PC-3 (cell line): ENCODE measurements at regions not wholly inside any gene's neighbourhood (a gene's known extent, or its start where the extent isn't known, plus 50 kb on each side); places are given as distances from the start of the nearest gene placed in this dataset.
"Not testable (repeated sequence)": the region's sequence is repeated elsewhere in the genome, so short reads cannot be mapped to it uniquely, and the experiment has no call there.

Experiments used
- ATAC-seq: fragments of 200-7000 bp; cut with Tn5 transposase; 2 replicates; pipeline ENCODE4 v1.9.1; 2020; ENCODE audit warnings: mild to moderate bottlenecking, moderate library complexity
- BruUV-seq: library from RNA; stranded (reverse); fragments of 400-500 nt; replicated peaks from 2 replicates; lab custom pipeline; 2021; lab: Mats Ljungman, UMichigan
- CTCF ChIA-PET: fragments of 300-600 bp; sonication (Branson Sonifier 250); formaldehyde crosslinking; loops from one replicate; lab custom pipeline; 2022; ENCODE audit warnings: antibody characterized with exemption; lab: Charles Lee
- POLR2A ChIA-PET: fragments of 300-600 bp; sonication (Branson Sonifier 250); formaldehyde crosslinking; loops from one replicate; lab custom pipeline; 2022; ENCODE audit warnings: antibody characterized with exemption; ENCODE audit not compliant: unreplicated experiment; lab: Charles Lee
- DNase-seq: peaks from one replicate; pipeline ENCODE4 v3.0.0-alpha.2; 2015
- H2AFZ ChIP-seq: fragments of 300-600 bp; sonication (generic); 2 replicates; pipeline ENCODE4 v1.6.0; 2016; ENCODE audit warnings: antibody characterized with exemption, low read length
- H3F3A ChIP-seq: fragments of 300-600 bp; sonication (generic); one replicate; pipeline ENCODE4 v1.6.0; 2017; ENCODE audit warnings: antibody characterized with exemption, low read length, control low read depth, mild to moderate bottlenecking; ENCODE audit not compliant: unreplicated experiment
- H3K27ac ChIP-seq: fragments of 300-600 bp; sonication (generic); 2 replicates; pipeline ENCODE4 v1.5.1; 2016; ENCODE audit warnings: mild to moderate bottlenecking, low read length
- H3K27me3 ChIP-seq: fragments of 300-600 bp; sonication (generic); 2 replicates; pipeline ENCODE4 v1.6.1; 2016; ENCODE audit warnings: low read length, mixed read lengths
- H3K36me3 ChIP-seq: fragments of 300-600 bp; sonication (generic); 2 replicates; pipeline ENCODE4 v1.6.1; 2016; ENCODE audit warnings: low read depth, mixed run types, low read length, mixed read lengths
- H3K4me1 ChIP-seq: fragments of 300-600 bp; sonication (generic); 2 replicates; pipeline ENCODE4 v1.5.1; 2016; ENCODE audit warnings: low read length; ENCODE audit not compliant: insufficient read depth
- H3K4me2 ChIP-seq: fragments of 300-600 bp; sonication (generic); 2 replicates; pipeline ENCODE4 v1.6.0; 2016; ENCODE audit warnings: low read length
- H3K4me3 ChIP-seq: fragments of 300-600 bp; sonication (generic); 2 replicates; pipeline ENCODE4 v1.5.1; 2016; ENCODE audit warnings: mild to moderate bottlenecking, low read length, mixed read lengths
- H3K79me2 ChIP-seq: fragments of 300-600 bp; sonication (generic); 2 replicates; pipeline ENCODE4 v1.6.1; 2017; ENCODE audit warnings: low read length, mixed read lengths
- H3K9ac ChIP-seq: fragments of 300-600 bp; sonication (generic); 2 replicates; pipeline ENCODE4 v1.6.0; 2016; ENCODE audit warnings: mild to moderate bottlenecking, low read length
- H3K9me2 ChIP-seq: fragments of 300-600 bp; sonication (generic); replicated peaks from 2 replicates; pipeline ENCODE4 v1.6.1; 2016; ENCODE audit warnings: mixed run types, low read length, mixed read lengths
- H3K9me3 ChIP-seq: fragments of 300-600 bp; sonication (generic); 2 replicates; pipeline ENCODE4 v1.6.1; 2016; ENCODE audit warnings: low read length, mixed read lengths
- H4K20me1 ChIP-seq: fragments of 300-600 bp; sonication (generic); 2 replicates; pipeline ENCODE4 v1.6.1; 2016; ENCODE audit warnings: low read length, mixed read lengths
- CTCF ChIP-seq: fragments of 300-600 bp; sonication (generic); conservative IDR thresholded peaks from 2 replicates; pipeline ENCODE4 v1.5.1; 2017; ENCODE audit warnings: antibody characterized with exemption, low read depth, mild to moderate bottlenecking, low read length
- EZH2 ChIP-seq: fragments of 300-600 bp; sonication (generic); IDR thresholded peaks from one replicate; pipeline ENCODE4 v1.6.1; 2017; ENCODE audit warnings: antibody characterized with exemption, mild to moderate bottlenecking, low read length; ENCODE audit not compliant: unreplicated experiment
- EZH2phosphoT487 ChIP-seq: fragments of 300-600 bp; sonication (generic); IDR thresholded peaks from 2 replicates; pipeline ENCODE4 v1.6.1; 2018; ENCODE audit warnings: mild to moderate bottlenecking, antibody characterized with exemption, low read length, borderline replicate concordance
- intact Hi-C: fragments of 100-400 bp; cut with micrococcal nuclease; formaldehyde crosslinking; loops from 2 replicates; pipeline ENCODE4 v1.9.0; 2023

- Histone ChIP-seq H2AFZ (no peak overlapping the region), H3F3A (no peaks in the 10 kb centered on the region), H3K4me2 (no peak overlapping the region), H4K20me1 (no peaks in the 10 kb centered on the region), H3K27ac (no peak overlapping the region), H3K9ac (no peak overlapping the region), H3K27me3 (no peaks in the 10 kb centered on the region), H3K4me3 (no peak overlapping the region), H3K9me2 (no peaks in the 10 kb centered on the region), H3K36me3 (no peaks in the 10 kb centered on the region), H3K4me1 (0 out of 2 replicates have a peak, but pooled peaks cover 2% of the 10 kb centered on the region), H3K9me3 (no peaks in the 10 kb centered on the region), H3K79me2 (no peaks in the 10 kb centered on the region)
- ATAC-seq (no peak), DNase-seq (no peak)
- ChIA-PET CTCF (no interaction called here), POLR2A (no interaction called here)
- intact Hi-C loops, result no loop called here
- TF ChIP-seq CTCF, result no peak
- TF ChIP-seq EZH2phosphoT487, result no peak
- no peak for TF ChIP-seq EZH2
- BruUV-seq, result no TSS peak
Observed at GRCh38 chr1:234821840-234822239, 211.9 kb upstream of the IRF2BP2 start.

DNA sequence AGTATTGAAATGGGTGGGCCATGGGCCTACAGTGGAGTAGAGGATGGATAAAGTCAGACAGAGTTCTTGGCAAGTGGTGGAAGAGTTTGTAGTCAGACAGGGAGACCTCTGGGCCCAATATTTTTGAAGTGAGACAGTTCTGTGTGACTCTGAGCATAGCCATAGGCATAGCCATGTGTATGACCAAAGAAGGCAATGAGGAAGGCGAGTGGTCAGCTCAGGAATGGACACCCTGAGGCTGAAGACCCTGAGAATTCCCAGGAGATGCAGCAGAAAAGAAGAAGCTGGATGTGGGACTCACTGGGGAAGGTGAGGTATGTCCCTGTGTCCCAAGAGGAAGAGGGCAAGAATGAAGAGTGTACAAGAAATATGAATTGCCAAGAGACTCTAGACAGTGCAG lies 210.6 kb upstream of the IRF2BP2 start:
- no TSS peak for BruUV-seq

DNA sequence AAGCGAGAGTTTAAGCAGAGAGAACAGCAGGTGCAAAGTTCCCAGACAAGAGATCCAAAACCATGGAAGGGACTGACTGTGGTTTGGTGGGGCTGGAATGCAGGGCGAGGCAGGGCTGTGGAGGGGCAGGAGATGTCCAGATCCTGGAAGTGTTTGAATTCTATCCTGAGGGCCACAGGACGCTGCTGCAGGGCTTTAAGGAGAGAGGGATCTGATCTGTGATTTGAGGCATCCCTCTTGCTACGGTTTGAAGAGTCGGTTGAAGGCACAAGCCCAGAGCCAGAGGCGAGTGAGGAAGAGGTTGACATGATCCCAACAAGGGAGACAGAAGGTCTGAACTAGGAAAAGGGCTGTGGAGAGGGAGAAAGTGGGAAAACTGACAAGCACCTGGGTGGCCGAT lies 209.9 kb upstream of the IRF2BP2 start:
- H3K27me3 ChIP-seq, CTCF ChIA-PET, H3K4me2 ChIP-seq, H4K20me1 ChIP-seq, BruUV-seq, H3K27ac ChIP-seq, H3K9me2 ChIP-seq, H3K36me3 ChIP-seq, H3K4me3 ChIP-seq, H3K4me1 ChIP-seq, H3K9me3 ChIP-seq, DNase-seq, POLR2A ChIA-PET, H3K79me2 ChIP-seq, H3K9ac ChIP-seq, intact Hi-C loops, H3F3A ChIP-seq, ATAC-seq, H2AFZ ChIP-seq: not testable (repeated sequence)

More for the DNA sequence above, 210.6 kb upstream of the IRF2BP2 start:
- no peak overlapping the region for H3K27ac ChIP-seq
- ChIA-PET CTCF (no interaction called here), POLR2A (no interaction called here)
- no peaks in the 10 kb centered on the region for H3K79me2 ChIP-seq
- H3K9ac ChIP-seq, result no peak overlapping the region
- H3K36me3 ChIP-seq, result no peaks in the 10 kb centered on the region
- H3K9me3 ChIP-seq, result no peaks in the 10 kb centered on the region
- intact Hi-C loops, result no loop called here
- H3K9me2 ChIP-seq, result no peaks in the 10 kb centered on the region
- H3F3A ChIP-seq, result no peaks in the 10 kb centered on the region
- H2AFZ ChIP-seq, result no peak overlapping the region
- H3K4me1 ChIP-seq, result 0 out of 2 replicates have a peak, but pooled peaks cover 2% of the 10 kb centered on the region
- H3K27me3 ChIP-seq, result no peaks in the 10 kb centered on the region
- DNase-seq (no peak), ATAC-seq (no peak)
- no peaks in the 10 kb centered on the region for H4K20me1 ChIP-seq
- no peak overlapping the region for H3K4me2 ChIP-seq
- H3K4me3 ChIP-seq, result no peak overlapping the region
- TF ChIP-seq CTCF (no peak), EZH2 (no peak), EZH2phosphoT487 (no peak)

- H3K27ac ChIP-seq, DNase-seq, CTCF ChIA-PET: not testable (repeated sequence)
Observed at GRCh38 chr1:234818040-234818387, 208.0 kb upstream of the IRF2BP2 start.

GRCh38 chr1:234817313-234818039 lies 207.5 kb upstream of the IRF2BP2 start:
- H3K4me2 ChIP-seq, H3K9ac ChIP-seq, DNase-seq, H3K4me3 ChIP-seq, H3F3A ChIP-seq, H3K36me3 ChIP-seq, H3K79me2 ChIP-seq, H3K27ac ChIP-seq, H3K4me1 ChIP-seq, BruUV-seq, H4K20me1 ChIP-seq, CTCF ChIA-PET, intact Hi-C loops, H2AFZ ChIP-seq, POLR2A ChIA-PET, H3K9me2 ChIP-seq, H3K9me3 ChIP-seq, H3K27me3 ChIP-seq: not testable (repeated sequence)
- peak; percentile 14; the same call in 1 of the 2 replicates for ATAC-seq

More at GRCh38 chr1:234818040-234818387, 208.0 kb upstream of the IRF2BP2 start:
- H2AFZ ChIP-seq, H3K9me2 ChIP-seq, H3K36me3 ChIP-seq, H3K79me2 ChIP-seq, H4K20me1 ChIP-seq, H3K4me1 ChIP-seq, intact Hi-C loops, H3K4me3 ChIP-seq, H3K4me2 ChIP-seq, BruUV-seq, H3K9me3 ChIP-seq, POLR2A ChIA-PET, H3K27me3 ChIP-seq, H3F3A ChIP-seq, H3K9ac ChIP-seq: not testable (repeated sequence)
- peak; percentile 84 for ATAC-seq
